Choroid plexus epithelial cell (primary cell): ENCODE measurements at regions not wholly inside any gene's neighbourhood (a gene's known extent, or its start where the extent isn't known, plus 50 kb on each side); places are given as distances from the start of the nearest gene placed in this dataset.
"Not testable (repeated sequence)": the region's sequence is repeated elsewhere in the genome, so short reads cannot be mapped to it uniquely, and the experiment has no call there.

ENCODE experiments used
- DNase-seq: peaks from one replicate; pipeline ENCODE4 v3.0.0-alpha.2; 2010; ENCODE audit warnings: low read depth
- H3K4me3 ChIP-seq: 2 replicates; pipeline ENCODE4 v1.5.1; 2011; ENCODE audit warnings: low read depth, mild to moderate bottlenecking, control low read depth, low read length, moderate library complexity
- TF ChIP-seq, protein P1 (sequence below): conservative IDR thresholded peaks from 2 replicates; pipeline ENCODE4 v1.5.1; 2011; ENCODE audit warnings: low read depth, mild to moderate bottlenecking, control low read depth, inconsistent platforms, low read length, moderate library complexity

DNA sequence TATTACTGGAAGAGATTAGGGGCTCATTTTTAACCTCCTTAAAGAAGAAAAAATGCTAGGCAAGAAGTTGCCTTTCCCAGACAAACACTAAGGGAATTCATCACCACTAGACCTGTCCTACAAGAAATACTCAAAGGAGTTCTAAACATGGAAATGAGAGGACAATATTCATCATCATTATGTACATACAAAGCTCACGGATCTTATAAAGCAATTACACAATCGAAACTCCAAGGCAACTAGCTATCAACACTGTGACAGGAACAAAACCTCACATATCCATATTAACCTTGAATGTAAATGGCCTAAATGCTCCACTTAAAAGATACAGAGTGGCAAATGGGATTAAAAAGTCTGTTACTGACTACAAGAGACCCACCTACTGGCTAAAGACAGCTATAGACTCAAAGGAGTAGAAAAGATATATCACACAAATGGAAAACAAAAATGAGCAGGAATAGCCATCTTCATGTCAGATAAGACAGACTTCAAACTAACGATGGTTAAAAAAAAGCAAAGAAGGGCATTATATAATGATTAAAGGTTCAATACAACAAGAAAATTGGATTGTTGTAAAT, 246.6 kb downstream of the ADRA2A start:
- TF ChIP-seq, protein P1, sequence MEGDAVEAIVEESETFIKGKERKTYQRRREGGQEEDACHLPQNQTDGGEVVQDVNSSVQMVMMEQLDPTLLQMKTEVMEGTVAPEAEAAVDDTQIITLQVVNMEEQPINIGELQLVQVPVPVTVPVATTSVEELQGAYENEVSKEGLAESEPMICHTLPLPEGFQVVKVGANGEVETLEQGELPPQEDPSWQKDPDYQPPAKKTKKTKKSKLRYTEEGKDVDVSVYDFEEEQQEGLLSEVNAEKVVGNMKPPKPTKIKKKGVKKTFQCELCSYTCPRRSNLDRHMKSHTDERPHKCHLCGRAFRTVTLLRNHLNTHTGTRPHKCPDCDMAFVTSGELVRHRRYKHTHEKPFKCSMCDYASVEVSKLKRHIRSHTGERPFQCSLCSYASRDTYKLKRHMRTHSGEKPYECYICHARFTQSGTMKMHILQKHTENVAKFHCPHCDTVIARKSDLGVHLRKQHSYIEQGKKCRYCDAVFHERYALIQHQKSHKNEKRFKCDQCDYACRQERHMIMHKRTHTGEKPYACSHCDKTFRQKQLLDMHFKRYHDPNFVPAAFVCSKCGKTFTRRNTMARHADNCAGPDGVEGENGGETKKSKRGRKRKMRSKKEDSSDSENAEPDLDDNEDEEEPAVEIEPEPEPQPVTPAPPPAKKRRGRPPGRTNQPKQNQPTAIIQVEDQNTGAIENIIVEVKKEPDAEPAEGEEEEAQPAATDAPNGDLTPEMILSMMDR = no peak
- DNase-seq = peak; percentile 10
- no peak overlapping the region for H3K4me3 ChIP-seq

DNA sequence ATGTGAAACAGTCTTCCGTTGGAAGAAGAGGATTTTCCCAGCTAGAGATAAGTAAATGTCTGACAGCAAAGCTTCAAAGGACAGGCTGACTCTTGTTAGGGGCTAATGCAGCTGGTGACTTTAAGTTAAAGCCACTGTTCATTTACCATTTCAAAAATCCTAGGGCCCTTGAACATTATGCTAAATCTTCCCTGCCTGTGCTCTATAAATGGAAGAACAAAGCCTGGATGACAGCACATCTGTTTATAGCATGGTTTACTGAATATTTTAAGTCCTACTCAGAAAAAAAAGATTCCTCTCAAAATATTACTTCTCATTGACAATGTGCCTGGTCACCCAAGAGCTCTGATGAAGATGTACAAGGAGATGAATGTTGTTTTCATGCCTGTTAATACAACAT, 255.3 kb downstream of the ADRA2A start:
- H3K4me3 ChIP-seq, DNase-seq: not testable (repeated sequence)

DNA sequence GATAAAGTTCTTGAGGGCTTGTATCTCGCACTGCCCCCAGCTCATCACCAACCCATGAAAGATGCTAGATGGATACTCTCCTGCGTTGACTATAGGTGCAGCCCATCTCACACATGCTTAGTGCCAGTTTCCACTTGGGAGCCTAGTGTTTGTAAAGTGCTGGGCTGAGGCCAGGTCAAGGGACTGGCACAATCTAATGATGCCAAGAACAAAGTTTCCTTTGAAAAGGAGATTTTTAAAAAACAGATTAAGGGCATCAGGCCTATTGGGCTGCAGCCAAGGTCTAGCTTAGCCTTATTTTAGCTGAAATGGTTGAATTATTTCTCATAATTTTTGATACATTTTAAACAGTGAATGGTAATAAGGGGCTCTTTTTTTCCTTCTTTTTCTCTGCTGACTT, 259.0 kb downstream of the ADRA2A start:
- no peak for DNase-seq
- no peak overlapping the region for H3K4me3 ChIP-seq
- TF ChIP-seq, protein P1 = no peak

DNA sequence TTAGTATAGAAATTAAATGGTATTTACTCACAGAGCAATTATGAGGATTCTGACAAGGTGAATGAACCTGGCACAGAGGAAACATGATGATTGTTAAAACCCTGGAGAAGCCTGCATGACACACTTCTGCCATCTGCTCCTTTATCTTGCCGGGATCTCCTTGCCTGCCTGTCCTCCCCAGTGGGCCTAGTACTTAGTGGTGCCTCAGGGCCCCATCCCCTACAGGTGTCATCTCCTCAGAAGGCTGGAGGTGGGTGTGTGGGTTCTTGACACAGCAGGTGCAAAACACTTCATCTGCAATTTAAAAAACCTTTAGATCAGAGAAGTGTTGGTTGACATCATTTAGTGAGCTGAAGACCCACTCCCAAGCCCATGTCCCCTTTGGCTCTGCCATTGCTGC, 261.2 kb downstream of the ADRA2A start:
- TF ChIP-seq, protein P1 = no peak
- H3K4me3 ChIP-seq = no peak overlapping the region

DNA sequence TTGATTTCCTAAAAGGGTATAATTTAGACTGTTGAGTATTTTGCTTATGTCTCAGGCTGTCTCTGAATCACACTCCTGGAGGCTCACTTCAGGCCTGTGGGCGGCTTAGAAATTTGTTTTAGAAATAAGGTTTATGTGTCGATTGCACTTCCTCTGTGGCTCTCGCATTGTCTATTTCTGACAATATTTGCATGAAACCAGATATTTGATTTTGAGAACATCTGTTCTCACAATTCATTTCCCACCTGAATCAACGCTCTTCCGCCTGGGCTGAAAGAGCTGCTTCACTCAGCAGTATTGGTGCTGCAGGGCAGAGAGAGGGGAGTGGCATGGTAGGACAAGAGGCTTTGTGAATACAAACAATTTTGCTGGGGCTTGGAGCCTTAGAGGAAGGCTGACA, 262.0 kb downstream of the ADRA2A start:
- H3K4me3 ChIP-seq = no peak overlapping the region
- TF ChIP-seq, protein P1 = no peak
- no peak for DNase-seq

More for the DNA sequence above, 261.2 kb downstream of the ADRA2A start:
- DNase-seq = no peak

DNA sequence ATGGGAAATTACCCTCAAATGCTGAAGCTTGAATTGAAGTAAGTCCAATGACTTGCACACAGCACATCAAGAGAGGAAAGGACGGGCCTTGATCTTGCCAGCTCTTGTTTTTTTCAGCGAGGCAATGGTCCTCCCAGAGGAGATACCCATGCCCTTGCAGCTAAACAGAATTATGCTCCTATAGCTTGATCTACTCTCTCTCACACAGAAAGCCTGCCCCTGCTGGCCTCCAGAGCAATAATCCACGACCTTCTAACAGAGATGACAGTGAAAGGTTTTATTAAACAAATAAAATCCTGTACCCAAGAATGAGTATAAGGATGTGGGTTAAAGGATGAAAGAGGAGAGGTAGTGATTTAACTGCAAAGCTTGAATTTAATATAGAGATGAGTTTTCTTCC, 268.0 kb downstream of the ADRA2A start:
- DNase-seq = no peak
- TF ChIP-seq, protein P1 = no peak

DNA sequence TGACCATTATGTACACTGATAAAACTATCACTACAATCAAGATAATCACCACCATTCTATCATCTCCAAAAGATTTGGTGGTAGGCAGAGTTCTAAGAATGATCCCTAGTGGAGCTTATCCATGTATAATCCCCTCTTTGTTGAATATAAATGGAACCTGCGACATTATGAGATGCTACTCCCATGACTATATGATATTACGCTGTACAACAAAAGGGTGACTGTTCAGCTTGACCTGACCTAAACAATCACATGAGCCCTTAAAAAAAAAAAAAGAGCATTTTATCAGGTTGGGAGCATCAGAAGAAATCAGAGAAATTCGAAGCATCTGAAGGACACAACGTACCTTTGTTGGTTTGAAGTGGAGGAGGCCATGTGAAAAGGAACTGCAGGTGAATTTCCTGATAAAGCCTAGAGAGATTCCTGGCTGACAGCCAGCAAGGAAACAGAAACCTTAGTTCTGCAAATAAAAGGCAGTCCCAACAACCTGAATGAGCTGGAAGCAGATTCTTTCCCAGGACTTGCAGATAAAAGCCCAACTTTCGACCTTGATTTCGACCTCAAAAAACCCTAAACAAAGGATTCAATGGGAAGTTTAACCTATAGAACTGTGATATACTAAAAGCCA, 270.7 kb downstream of the ADRA2A start:
- TF ChIP-seq, protein P1 = no peak
- no peak overlapping the region for H3K4me3 ChIP-seq
- no peak for DNase-seq

More for the DNA sequence above, 268.0 kb downstream of the ADRA2A start:
- H3K4me3 ChIP-seq = no peak overlapping the region
